OCI-LY7 (cell line): ENCODE measurements at regions not wholly inside any gene's neighbourhood (a gene's known extent, or its start where the extent isn't known, plus 50 kb on each side); places are given as distances from the start of the nearest gene placed in this dataset.

Experiments
- EZH2phosphoT487 ChIP-seq: fragments of 200-600 bp; sonication (generic); IDR thresholded peaks from 2 replicates; pipeline ENCODE4 v1.6.1; 2018; ENCODE audit warnings: low read depth, borderline replicate concordance, mild to moderate bottlenecking, mixed run types, antibody characterized with exemption, low read length, moderate library complexity, mixed read lengths
- TF ChIP-seq, protein P1 (sequence below): fragments of 200-600 bp; sonication (generic); conservative IDR thresholded peaks from 2 replicates; pipeline ENCODE4 v1.5.1; 2014; ENCODE audit warnings: mild to moderate bottlenecking, antibody characterized with exemption, low read length, moderate library complexity, mixed read lengths

DNA sequence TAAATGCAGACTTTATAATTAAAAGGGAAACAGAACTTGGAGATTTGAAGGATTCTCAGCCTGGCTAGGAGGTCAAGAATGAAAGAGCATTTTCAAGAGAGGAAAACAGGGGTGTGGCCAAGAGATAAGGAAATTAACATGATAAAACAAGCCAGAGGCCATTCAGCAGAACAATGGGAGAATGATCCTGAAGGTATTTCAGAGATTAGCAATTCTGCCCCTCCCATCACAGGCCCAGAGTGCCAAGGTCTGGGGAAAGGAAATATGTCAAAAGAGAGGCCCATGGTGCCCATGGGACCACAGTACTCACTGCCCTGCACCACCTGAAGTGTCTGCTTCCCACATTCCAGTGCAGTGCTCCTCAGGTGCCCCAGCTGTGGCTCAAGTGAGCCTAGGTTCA, 188.5 kb upstream of the STS start:
- TF ChIP-seq, protein P1, sequence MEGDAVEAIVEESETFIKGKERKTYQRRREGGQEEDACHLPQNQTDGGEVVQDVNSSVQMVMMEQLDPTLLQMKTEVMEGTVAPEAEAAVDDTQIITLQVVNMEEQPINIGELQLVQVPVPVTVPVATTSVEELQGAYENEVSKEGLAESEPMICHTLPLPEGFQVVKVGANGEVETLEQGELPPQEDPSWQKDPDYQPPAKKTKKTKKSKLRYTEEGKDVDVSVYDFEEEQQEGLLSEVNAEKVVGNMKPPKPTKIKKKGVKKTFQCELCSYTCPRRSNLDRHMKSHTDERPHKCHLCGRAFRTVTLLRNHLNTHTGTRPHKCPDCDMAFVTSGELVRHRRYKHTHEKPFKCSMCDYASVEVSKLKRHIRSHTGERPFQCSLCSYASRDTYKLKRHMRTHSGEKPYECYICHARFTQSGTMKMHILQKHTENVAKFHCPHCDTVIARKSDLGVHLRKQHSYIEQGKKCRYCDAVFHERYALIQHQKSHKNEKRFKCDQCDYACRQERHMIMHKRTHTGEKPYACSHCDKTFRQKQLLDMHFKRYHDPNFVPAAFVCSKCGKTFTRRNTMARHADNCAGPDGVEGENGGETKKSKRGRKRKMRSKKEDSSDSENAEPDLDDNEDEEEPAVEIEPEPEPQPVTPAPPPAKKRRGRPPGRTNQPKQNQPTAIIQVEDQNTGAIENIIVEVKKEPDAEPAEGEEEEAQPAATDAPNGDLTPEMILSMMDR: no peak
- no peak for TF ChIP-seq EZH2phosphoT487
